HepG2 (cell line): ENCODE measurements at regions not wholly inside any gene's neighbourhood (a gene's known extent, or its start where the extent isn't known, plus 50 kb on each side); places are given as distances from the start of the nearest gene placed in this dataset.
A peak's percentile ranks its signal among the peaks of the same experiment; 100 is the strongest.

ENCODE experiments used
- ATAC-seq: fragments of 200-7000 bp; cut with Tn5 transposase; 3 replicates; pipeline ENCODE4 v1.9.1; 2020; ENCODE audit warnings: mild to moderate bottlenecking, moderate library complexity
- BruUV-seq: library from RNA; stranded (reverse); fragments of 400-500 nt; replicated peaks from 2 replicates; lab custom pipeline; 2021; lab: Mats Ljungman, UMichigan
- CTCF ChIA-PET: fragments of 300-600 bp; formaldehyde crosslinking; extraction: SDS; loops from one replicate; lab custom pipeline; 2021; ENCODE audit warnings: low total read pairs, inconsistent platforms, low intra/inter-chr PET ratio; lab: Yijun Ruan, JAX
- POLR2A ChIA-PET: fragments of 350-600 bp; sonication (Branson Sonifier 250); formaldehyde crosslinking; loops from one replicate; lab custom pipeline; 2020; ENCODE audit warnings: antibody characterized with exemption, inconsistent platforms; lab: Yijun Ruan, JAX
- DNase-seq: peaks from one replicate; pipeline ENCODE4 v3.0.0-alpha.2; 2015; ENCODE audit warnings: low spot score
- FAIRE-seq: peaks from 3 replicates; lab custom pipeline; 2011; peaks lifted over from hg19 to GRCh38; lab: Jason Lieb, UNC
- H2AFZ ChIP-seq: one replicate; pipeline ENCODE4 v1.6.1; 2011; ENCODE audit warnings: low read length, inconsistent platforms
- H3K27ac ChIP-seq: fragments of 300-600 bp; 3 replicates; pipeline ENCODE4 v1.8.0; 2011; ENCODE audit warnings: mixed run types, mild to moderate bottlenecking, mixed read lengths, low read length, inconsistent platforms; ENCODE audit not compliant: insufficient read depth; ENCODE audit errors: extremely low read length
- H3K27me3 ChIP-seq, 2 experiments: fragments of 200-600 bp in 1 of 2; 2 replicates in 1 of 2; 3 replicates in 1 of 2; pipeline versions ENCODE4 v1.6.0 to v1.8.0; 2011; ENCODE audit warnings: low read length in 2 of 2, mild to moderate bottlenecking in 2 of 2, moderate library complexity in 2 of 2, inconsistent platforms in 1 of 2; ENCODE audit not compliant: insufficient read depth in 2 of 2, control insufficient read depth in 1 of 2
- H3K36me3 ChIP-seq, 2 experiments: fragments of 200-600 bp in 1 of 2; replicated peaks in 1 of 2; 2 replicates in 1 of 2; 3 replicates in 1 of 2; pipeline versions ENCODE4 v1.5.1 to v1.8.0; 2011; ENCODE audit warnings: low read length in 2 of 2, inconsistent platforms in 1 of 2; ENCODE audit not compliant: insufficient read depth in 2 of 2, control insufficient read depth in 1 of 2
- H3K4me1 ChIP-seq: 2 replicates; pipeline ENCODE4 v1.5.1; 2012; ENCODE audit warnings: low read length, inconsistent platforms; ENCODE audit not compliant: insufficient read depth
- H3K4me2 ChIP-seq: 2 replicates; pipeline ENCODE4 v1.6.0; 2011; ENCODE audit warnings: low read depth, low read length, inconsistent platforms
- H3K4me3 ChIP-seq, 3 experiments: fragments of 200-600 bp in 1 of 3; sonication (generic), shearing (Covaris generic) in 1 of 3; replicated peaks in 1 of 3; 2 replicates each; pipeline ENCODE4 v1.5.1; 2011 to 2016; ENCODE audit warnings: low read length in 3 of 3, inconsistent platforms in 2 of 3, low read depth in 2 of 3, mild to moderate bottlenecking in 2 of 3, control low read depth in 1 of 3, mixed read lengths in 1 of 3; ENCODE audit not compliant: insufficient read depth in 1 of 3
- H3K79me2 ChIP-seq: one replicate; pipeline ENCODE4 v1.6.1; 2011; ENCODE audit warnings: low read length, inconsistent platforms; ENCODE audit not compliant: insufficient read depth
- H3K9ac ChIP-seq: 2 replicates; pipeline ENCODE4 v1.6.0; 2011; ENCODE audit warnings: mild to moderate bottlenecking, low read depth, low read length, inconsistent platforms; ENCODE audit not compliant: insufficient read depth
- H3K9me3 ChIP-seq: 2 replicates; pipeline ENCODE4 v1.5.1; 2012; ENCODE audit warnings: mild to moderate bottlenecking, low read length
- H4K20me1 ChIP-seq: 2 replicates; pipeline ENCODE4 v1.6.0; 2011; ENCODE audit warnings: inconsistent platforms, mild to moderate bottlenecking, low read length, moderate library complexity; ENCODE audit not compliant: insufficient read depth
- GZF1 ChIP-seq: sonication (generic); formaldehyde crosslinking; IDR thresholded peaks from 2 replicates; pipeline ENCODE4 v1.5.1; 2020; ENCODE audit warnings: mild to moderate bottlenecking, missing genetic modification reagents
- KDM3A ChIP-seq: IDR thresholded peaks from 2 replicates; pipeline ENCODE4 v1.6.1; 2018; ENCODE audit warnings: low read depth, missing compliant biosample characterization
- KLF15 ChIP-seq: sonication (generic); formaldehyde crosslinking; IDR thresholded peaks from 2 replicates; pipeline ENCODE4 v1.8.1; 2023; ENCODE audit warnings: borderline replicate concordance, mild to moderate bottlenecking, inconsistent platforms, missing genetic modification reagents, mixed read lengths
- MAZ ChIP-seq, 2 experiments: sonication (generic) in 1 of 2; formaldehyde crosslinking in 1 of 2; IDR thresholded peaks; 2 replicates each; pipeline versions ENCODE4 v1.5.0 to v1.6.1; 2012 to 2020; ENCODE audit warnings: low read depth in 2 of 2, mild to moderate bottlenecking in 2 of 2, borderline replicate concordance in 1 of 2, improper control_type of control experiment in 1 of 2, low read length in 1 of 2, missing genetic modification reagents in 1 of 2, moderate library complexity in 1 of 2
- MEIS1 ChIP-seq: sonication (generic); formaldehyde crosslinking; IDR thresholded peaks from 2 replicates; pipeline ENCODE4 v1.9.0; 2021; ENCODE audit warnings: mild to moderate bottlenecking, missing genetic modification reagents, moderate library complexity, borderline replicate concordance
- NR1H2 ChIP-seq: sonication (generic); formaldehyde crosslinking; IDR thresholded peaks from 2 replicates; pipeline ENCODE4 v1.8.1; 2022; ENCODE audit warnings: low read depth, missing genetic modification reagents, borderline replicate concordance
- NR2F1 ChIP-seq, 2 experiments: fragments of 450-650 bp in 1 of 2; formaldehyde crosslinking in 1 of 2; IDR thresholded peaks; 2 replicates each; pipeline versions ENCODE4 v1.5.0 to v1.6.1; 2016 to 2020; ENCODE audit warnings: mild to moderate bottlenecking in 1 of 2, missing compliant biosample characterization in 1 of 2, missing genetic modification reagents in 1 of 2, moderate library complexity in 1 of 2
- SRY ChIP-seq: sonication (generic); formaldehyde crosslinking; IDR thresholded peaks from 2 replicates; pipeline ENCODE4 v1.8.0; 2022; ENCODE audit warnings: mild to moderate bottlenecking, missing genetic modification reagents
- ZBTB21 ChIP-seq: sonication (generic); formaldehyde crosslinking; IDR thresholded peaks from 2 replicates; pipeline ENCODE4 v1.4.0; 2020; ENCODE audit warnings: missing genetic modification reagents
- ZBTB42 ChIP-seq: sonication (generic); formaldehyde crosslinking; IDR thresholded peaks from 2 replicates; pipeline ENCODE4 v1.5.0; 2020; ENCODE audit warnings: mild to moderate bottlenecking, missing genetic modification reagents
- ZMYM2 ChIP-seq: sonication (generic); formaldehyde crosslinking; IDR thresholded peaks from 2 replicates; pipeline ENCODE4 v1.8.0; 2022; ENCODE audit warnings: mild to moderate bottlenecking, missing genetic modification reagents
- ZNF33A ChIP-seq: sonication (generic); formaldehyde crosslinking; IDR thresholded peaks from 2 replicates; pipeline ENCODE4 v1.5.1; 2020; ENCODE audit warnings: missing genetic modification reagents, mild to moderate bottlenecking, moderate library complexity, borderline replicate concordance
- ZNF44 ChIP-seq: sonication (generic); formaldehyde crosslinking; IDR thresholded peaks from 2 replicates; pipeline ENCODE4 v1.5.1; 2020; ENCODE audit warnings: mild to moderate bottlenecking, missing genetic modification reagents
- WGBS: methylation state at CpG from one replicate; pipeline ENCODE4 v1.1.6; 2017; ENCODE audit warnings: low lambda C conversion rate; 5-methylcytosine and 5-hydroxymethylcytosine counted together
- in situ Hi-C: cut with HindIII; loops from 2 replicates; pipeline ENCODE4 v1.10.0; 2017; ENCODE audit warnings: low pct_unique_long_range_greater_than_20kb; ENCODE audit not compliant: extremely low pct_ligation_motif_present
- intact Hi-C: fragments of 100-400 bp; cut with micrococcal nuclease; formaldehyde crosslinking; loops from one replicate; pipeline ENCODE4 v1.10.0; 2022; ENCODE audit not compliant: unreplicated experiment
- TF ChIP-seq, protein P1 (sequence below): sonication (generic); formaldehyde crosslinking; IDR thresholded peaks from 2 replicates; pipeline ENCODE4 v1.5.0; 2020; ENCODE audit warnings: mild to moderate bottlenecking, missing genetic modification reagents, borderline replicate concordance

DNA sequence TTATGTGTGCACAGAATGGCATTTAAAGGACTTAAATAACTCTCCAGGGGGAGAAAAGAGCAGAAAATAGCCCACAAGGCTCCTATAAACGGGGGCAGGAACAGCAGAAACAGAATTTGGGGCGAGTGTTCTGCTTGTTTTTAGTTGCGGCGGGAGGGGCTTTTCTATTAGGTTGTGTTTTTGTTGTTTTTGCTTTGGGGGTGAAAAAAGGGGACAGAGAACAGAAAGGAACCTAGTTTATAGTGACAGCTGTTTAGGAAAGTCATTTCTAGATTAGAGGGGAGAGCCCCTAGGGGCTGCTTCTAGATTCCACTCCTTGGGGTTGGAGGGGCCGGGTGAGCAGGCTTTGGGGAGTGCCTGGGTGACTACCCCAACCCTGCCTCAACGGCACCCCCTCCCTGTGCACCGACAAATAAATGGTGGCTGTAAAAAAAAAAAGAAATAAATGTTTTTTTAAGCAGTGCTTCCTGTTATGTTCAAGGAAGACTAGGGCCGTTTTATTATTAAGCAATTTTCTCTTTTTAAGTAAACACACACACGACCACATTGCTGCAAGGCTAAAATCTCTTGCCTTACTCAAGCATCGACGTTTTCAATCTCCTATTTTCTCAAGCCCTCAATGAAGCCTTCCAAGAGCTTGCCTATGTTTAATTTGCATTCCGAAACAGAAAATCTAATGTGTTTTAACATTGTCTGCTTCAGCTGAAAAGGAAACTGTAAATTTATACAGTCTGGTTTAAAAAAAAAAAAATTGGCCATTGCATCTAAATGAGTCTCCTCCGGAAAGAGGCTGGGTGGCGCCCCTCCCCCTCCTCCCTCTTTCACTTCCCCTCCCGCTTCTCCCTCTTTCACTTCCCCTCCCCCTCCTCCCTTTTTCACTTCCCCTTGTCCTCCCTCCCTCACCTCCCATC, 123.3 kb upstream of the TBL1X start:
- BruUV-seq, result no TSS peak
- peak overlapping the region; percentile 62 for H3K4me2 ChIP-seq
- no peak overlapping the region for H3K9ac ChIP-seq
- no peak overlapping the region for H3K27ac ChIP-seq
- POLR2A ChIA-PET, result interaction anchor here (1.6 kb wide), 1 partner anchor 121 kb away, joined by 4 read pairs; no protein-coding TSS in a partner anchor
- 1% methylated on average over 15 of the region's 15 CpGs for WGBS
- intact Hi-C loops (loop anchor here (1.0 kb wide), 1 partner anchor 122 kb away; no protein-coding TSS in a partner anchor), in situ Hi-C loops (loop anchor here (10.0 kb wide), 1 partner anchor 113 kb away; no protein-coding TSS in a partner anchor)
- peak; percentile 45; the same call in 2 of the 3 replicates for ATAC-seq
- peaks cover 20% of the 10 kb centered on the region for H3K4me1 ChIP-seq
- H3K9me3 ChIP-seq, result no peaks in the 10 kb centered on the region
- no peak overlapping the region for H2AFZ ChIP-seq
- FAIRE-seq, result no peak
- H3K27me3 ChIP-seq, result no peaks in the 10 kb centered on the region
- H3K4me3 ChIP-seq, result peak overlapping the region in 2 of 3 experiments; percentile 28 to 33; a peak in 4 of 6 replicates
- H3K79me2 ChIP-seq, result no peaks in the 10 kb centered on the region
- CTCF ChIA-PET, result no interaction called here
- no peak for DNase-seq
- no peaks in the 10 kb centered on the region for H3K36me3 ChIP-seq
- H4K20me1 ChIP-seq, result no peaks in the 10 kb centered on the region
- TF ChIP-seq KDM3A (CRISPR knock-in tag) (no peak), SRY (CRISPR knock-in tag) (no peak), GZF1 (CRISPR knock-in tag) (peak; percentile 46; the same call in 1 of the 2 replicates), MAZ (IDR thresholded peaks at IDR 0.05; ENCODE audit: borderline replicate concordance, low read depth, low read length) (no peak), MAZ (CRISPR knock-in tag; IDR thresholded peaks at IDR 0.05; ENCODE audit: low read depth) (no peak), ZNF44 (CRISPR knock-in tag) (no peak), ZBTB21 (no peak), ZNF33A (CRISPR knock-in tag) (no peak), NR1H2 (CRISPR knock-in tag) (no peak), NR2F1 (CRISPR knock-in tag; IDR thresholded peaks at IDR 0.05) (no peak), ZBTB42 (no peak), ZMYM2 (CRISPR knock-in tag) (no peak), KLF15 (CRISPR knock-in tag) (no peak), MEIS1 (CRISPR knock-in tag) (no peak)
- TF ChIP-seq, protein P1, sequence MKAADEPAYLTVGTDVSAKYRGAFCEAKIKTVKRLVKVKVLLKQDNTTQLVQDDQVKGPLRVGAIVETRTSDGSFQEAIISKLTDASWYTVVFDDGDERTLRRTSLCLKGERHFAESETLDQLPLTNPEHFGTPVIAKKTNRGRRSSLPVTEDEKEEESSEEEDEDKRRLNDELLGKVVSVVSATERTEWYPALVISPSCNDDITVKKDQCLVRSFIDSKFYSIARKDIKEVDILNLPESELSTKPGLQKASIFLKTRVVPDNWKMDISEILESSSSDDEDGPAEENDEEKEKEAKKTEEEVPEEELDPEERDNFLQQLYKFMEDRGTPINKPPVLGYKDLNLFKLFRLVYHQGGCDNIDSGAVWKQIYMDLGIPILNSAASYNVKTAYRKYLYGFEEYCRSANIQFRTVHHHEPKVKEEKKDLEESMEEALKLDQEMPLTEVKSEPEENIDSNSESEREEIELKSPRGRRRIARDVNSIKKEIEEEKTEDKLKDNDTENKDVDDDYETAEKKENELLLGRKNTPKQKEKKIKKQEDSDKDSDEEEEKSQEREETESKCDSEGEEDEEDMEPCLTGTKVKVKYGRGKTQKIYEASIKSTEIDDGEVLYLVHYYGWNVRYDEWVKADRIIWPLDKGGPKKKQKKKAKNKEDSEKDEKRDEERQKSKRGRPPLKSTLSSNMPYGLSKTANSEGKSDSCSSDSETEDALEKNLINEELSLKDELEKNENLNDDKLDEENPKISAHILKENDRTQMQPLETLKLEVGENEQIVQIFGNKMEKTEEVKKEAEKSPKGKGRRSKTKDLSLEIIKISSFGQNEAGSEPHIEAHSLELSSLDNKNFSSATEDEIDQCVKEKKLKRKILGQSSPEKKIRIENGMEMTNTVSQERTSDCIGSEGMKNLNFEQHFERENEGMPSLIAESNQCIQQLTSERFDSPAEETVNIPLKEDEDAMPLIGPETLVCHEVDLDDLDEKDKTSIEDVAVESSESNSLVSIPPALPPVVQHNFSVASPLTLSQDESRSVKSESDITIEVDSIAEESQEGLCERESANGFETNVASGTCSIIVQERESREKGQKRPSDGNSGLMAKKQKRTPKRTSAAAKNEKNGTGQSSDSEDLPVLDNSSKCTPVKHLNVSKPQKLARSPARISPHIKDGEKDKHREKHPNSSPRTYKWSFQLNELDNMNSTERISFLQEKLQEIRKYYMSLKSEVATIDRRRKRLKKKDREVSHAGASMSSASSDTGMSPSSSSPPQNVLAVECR, result no peak
